Stimulated activated CD8-positive, alpha-beta memory T cell treated with anti-CD3 and anti-CD28 coated beads, Interleukin-7, amount 100 ng/mL, for 1 hour (primary cell): ENCODE measurements at regions not wholly inside any gene's neighbourhood (a gene's known extent, or its start where the extent isn't known, plus 50 kb on each side); places are given as distances from the start of the nearest gene placed in this dataset.

Source experiments
- DNase-seq, 2 donors: peaks; one replicate each; pipeline ENCODE4 v3.0.0-alpha.2; 2020; ENCODE audit warnings: low read depth in 2 of 2

DNA sequence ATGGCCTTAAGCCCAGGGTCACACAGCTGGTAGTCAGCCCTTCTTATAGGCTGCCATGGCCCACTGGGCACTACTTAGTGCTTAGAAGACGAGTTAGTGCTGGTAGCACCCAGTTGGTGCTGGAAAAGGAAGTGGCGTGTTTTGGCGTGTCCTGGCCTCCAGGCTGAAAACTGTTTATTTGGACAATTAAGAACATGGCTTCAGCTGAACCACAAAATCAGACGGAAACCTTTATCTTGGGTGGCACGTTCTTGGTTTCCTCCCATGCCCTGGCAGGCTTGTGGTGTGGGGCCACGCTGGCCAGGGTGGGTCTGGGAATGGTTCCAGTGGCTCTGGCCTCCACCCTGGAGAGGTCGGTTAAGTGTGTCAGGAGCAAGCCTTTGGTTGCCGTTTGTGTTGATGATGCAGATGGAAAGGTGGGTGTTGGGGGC, 141.5 kb upstream of the HAAO start:
- DNase-seq = no peak

DNA sequence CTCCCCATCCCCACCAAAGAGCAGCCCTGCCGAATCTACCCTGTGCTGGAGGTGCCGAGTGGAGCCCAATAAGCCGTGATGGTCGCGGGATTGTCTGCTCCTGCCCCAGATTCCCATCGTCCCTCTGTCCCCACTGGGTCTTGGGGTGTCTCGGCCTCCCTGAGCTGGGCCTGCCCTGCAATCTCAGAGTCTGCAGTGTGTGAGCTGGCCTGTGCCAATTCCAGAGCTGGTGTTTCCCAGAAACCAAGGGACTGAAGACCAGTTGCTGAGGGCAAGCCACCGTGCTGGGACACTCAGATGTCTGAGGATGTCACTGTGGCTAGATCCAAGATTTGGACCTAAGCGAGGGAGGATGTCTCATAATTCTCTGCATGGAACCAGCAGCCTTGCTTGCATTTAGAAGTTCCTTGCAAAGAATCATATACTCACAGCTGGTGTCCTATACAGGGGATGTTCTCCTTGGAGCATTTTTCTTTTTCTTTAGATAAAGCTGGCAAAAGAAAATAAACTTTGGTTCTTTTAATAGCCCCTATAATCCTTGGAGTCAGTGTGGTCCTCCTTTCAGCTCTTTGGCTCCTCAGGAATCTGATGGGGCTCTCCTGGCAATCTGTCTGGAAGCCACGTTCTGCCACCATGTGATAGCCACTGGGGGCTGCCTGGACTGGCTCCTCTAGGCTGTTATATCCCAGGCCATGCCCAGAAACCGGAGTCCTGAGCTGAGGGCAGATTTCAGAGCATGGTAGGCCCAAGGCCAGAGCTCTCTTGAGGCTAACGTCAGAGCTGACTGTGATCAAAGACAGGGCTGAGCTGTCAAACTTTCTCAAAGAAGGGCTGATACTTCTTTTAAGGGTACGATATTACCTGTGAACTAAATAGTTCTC, 140.1 kb upstream of the HAAO start:
- no peak for DNase-seq

DNA sequence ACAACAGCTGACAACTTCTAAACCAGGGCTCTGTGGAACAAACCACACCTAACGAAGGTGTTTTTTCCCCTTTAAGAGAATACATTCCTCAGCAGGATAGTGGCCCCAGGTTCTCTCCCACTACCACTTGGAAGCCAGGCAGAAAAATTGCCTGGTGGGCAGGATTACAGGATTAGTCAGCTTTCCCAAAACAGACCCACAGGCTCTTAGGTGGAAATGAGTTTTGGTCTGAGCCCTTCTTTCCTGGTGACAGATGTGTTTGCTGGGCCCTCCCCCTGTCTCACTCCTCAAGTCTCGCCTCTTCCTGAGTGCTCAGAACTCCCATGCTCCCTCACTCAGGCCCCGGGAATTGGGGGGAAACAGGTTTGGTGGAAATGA, 139.4 kb upstream of the HAAO start:
- DNase-seq = no peak

DNA sequence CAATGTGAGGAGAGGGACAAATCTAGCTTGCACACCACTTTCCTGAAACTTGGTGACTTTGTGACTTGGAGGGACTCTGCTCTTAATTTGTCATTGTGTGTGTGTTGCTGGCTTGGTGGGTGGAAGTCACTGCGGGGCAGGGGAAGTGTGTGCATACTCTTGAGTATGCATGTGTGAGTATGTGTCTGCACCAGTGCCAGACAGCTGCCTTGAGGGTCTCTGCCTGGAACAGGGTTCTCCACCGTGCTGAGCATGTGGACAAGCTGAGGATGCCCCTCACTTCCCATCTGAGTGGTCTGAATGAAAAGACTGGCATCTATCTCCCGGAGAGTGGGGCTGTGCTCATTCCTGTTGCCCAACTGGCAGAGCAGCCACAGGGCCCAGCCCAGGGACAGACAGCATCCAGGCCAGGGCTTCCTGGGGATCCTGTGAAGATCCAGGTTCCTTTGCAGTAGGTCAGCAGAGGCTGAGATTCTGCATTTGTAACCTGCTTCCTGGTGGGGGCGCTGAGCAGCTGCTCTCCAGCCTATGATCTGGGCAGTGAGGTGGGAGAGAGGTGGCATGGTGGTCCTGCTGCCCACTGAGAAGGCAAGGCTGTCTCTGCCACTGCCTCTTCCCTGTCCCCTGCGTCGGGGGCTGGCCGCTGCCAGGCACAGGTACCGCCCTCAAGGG, 138.9 kb upstream of the HAAO start:
- DNase-seq = no peak

DNA sequence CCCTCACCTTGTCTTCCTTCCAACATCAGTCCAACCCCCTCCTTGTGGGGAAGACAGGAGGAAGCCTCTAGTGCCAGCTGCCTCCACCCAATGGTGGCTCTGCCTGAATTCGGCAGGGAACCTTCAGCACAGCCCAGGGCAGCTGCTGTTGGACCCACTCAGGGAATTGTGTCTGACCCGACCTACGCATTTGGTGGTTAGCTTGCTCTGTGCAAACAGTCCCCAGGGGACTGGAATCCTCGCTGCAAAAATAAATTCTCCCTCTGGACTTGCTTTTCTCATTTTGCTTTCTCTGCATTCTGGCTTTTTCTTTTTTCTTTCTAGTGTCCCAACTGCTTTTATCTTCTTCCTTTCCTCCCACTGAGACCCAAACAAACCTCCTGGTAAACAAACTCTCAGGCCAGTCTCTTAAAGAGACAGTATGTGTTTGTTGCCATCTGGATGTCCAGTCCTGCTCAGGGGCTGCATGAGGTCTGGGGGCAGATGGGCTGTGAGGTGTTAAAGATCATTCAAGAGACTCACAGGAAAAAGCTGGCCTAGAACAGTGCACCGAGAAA, 137.7 kb upstream of the HAAO start:
- DNase-seq = no peak

DNA sequence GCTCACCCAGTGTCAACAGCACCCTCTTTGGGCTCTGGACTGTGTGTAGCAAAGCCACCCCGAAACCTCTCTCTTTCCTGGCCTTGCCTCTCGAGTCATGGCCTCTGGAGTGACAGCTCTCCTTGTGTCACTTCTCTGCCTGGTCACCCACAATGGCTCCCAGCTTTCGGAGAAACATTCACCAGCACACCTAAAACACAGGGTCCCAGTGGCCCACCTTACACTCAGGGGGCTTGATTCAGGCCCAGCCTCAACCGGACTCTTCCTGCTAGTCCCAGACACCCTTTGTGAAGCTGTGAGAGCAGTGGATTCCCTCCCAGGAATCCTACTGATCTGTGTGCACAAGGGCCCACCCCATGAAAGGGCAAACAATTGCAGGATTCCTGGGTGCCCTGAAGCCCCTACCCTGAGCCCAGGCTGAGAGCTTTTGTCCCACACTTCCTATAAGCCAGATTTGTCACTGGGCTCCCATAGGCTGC, 137.2 kb upstream of the HAAO start:
- DNase-seq = no peak

DNA sequence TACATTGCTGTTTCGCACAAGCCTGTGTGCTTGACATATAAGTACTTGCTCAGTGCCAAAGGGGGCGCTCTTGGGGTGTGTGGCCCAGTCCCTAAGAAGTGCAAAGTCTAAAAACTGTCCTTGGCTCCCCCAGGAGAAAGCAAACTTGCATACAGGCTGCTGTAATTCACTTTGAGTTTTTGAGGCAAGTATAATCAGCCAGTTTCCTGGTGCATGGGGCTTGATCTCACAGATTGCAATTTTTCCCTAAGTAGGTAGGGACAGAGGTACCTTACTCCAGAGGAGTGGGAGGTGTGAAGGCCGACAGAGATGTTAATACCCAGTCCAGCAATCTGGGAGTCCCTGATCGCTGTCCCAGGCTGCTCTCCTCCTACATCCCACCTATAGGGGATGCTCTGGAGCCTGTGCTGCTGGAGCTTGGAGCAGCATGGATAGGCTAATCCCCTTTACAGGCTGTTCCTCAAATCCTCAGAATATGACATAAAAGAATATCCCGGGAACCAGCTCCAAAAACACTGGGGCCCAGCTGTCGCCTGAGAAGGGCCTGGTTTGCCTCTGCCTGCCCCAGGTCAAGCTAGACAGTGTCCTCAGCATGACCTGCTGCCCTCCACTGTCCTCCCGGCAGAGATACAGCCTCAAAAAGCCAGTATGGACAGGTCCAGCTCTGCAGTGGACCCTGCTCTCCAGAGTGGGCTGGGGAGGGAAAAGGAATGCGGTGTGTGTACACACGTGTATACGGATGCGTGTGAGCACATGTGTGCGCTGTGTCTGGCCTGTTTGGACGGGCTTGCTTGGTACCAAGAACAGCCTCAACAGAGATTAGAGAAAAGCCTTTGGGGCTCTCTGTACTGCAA, 136.5 kb upstream of the HAAO start:
- no peak for DNase-seq

DNA sequence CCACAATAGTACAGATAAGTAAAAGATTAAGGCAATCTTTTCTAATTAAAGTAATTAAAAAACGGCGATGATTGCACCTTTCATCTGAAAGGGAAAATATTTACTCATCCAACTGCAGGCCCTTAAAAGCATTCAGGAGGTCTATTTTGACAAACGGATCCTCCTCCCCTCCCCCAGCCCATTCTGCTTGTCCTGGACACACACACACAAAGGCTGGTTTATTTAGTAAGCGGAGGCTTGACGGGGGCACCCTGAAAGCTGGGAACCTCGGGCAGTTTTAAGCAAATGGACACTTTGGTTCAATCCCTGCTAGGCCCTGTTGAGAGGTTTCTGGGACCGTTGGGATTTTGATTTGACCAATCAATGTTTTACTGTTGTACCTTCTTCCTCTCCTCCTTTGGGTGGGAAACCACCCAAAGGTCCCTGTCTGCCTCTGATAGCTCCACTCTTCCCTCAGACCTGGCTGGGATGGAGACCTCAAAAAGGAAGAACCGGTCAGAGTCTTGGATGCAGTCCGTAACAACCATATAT, 135.8 kb upstream of the HAAO start:
- DNase-seq = no peak

DNA sequence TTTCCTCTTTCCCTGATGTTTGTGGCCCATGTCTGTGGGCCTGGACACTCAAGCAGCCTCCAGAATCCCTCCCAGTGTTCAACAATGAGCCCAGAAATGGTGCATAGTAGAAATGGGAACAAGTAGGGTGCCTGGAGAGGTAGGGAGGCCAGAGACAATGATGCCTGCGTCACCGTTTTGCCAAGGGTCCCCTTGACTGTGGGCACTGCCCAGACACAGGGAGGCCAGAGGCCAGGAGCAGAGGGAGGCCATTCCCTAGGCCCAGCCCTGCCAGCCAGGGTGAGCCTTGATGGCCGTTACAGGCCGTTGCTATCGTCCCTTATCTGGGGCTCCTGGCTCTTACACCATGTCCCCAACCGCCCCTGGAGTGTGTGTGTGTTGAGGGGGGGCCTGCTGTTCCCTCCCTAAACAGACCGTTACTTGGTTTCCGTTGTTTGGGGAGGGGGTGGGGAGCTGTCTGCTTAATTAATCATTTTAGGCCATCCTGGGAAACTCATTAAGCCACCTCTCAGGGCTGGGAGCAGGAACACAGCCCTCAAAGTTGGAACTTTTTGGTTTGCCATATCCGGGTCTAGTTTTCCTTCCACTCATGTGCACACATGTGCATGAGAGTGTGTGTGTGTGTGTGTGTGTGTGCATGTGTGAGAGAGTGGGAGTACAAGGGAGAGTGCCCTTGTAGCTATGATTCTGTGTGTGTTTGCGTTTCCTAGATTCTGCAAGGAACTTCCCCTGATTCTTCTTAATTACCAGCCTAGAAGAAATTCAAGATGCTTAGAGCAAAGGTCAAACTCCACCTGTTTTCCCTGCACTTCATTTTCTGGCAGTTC, 135.2 kb upstream of the HAAO start:
- DNase-seq = no peak

DNA sequence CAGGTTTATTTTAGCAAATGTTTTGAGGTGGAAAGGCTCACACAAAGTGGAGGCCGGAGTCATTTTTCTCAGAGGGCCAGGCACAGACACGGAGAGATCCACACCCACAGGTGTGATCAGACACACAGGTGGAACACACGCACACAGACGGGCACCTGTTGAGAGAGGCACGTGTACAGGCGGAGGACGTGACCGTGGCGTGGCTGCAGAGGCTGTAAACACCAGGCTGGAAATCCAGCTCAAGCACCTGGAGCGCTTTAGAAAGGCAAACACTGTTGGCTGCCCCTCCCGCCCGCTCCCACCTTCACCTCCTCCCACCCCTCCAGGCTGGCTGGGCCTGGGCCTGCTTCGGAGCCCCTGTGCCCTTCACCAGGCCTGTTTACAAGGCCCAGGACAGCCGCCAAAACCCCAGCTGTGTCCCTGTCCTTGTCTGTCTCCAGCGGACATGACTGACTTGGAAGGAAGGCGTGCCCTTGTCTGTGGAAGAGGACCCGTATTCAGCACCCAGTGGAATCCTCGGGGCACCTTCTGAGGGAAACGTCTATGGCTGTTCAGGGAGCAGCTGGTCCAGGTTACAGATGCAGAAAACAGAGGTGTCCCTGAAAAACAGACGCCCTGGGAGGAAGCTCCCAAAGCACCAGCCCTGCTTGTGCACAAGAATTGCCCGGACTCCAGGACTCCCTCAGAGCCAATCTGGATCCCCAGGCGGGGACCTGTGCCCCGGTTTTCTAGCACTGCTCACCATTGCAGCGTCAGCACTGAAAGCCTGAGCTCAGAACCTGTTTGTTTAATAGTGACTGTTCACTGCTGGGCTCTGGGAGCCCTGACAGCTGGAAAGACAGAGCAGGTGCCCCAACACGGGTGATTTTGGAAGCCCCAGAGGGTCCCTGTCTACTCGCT, 134.3 kb upstream of the HAAO start:
- no peak for DNase-seq

DNA sequence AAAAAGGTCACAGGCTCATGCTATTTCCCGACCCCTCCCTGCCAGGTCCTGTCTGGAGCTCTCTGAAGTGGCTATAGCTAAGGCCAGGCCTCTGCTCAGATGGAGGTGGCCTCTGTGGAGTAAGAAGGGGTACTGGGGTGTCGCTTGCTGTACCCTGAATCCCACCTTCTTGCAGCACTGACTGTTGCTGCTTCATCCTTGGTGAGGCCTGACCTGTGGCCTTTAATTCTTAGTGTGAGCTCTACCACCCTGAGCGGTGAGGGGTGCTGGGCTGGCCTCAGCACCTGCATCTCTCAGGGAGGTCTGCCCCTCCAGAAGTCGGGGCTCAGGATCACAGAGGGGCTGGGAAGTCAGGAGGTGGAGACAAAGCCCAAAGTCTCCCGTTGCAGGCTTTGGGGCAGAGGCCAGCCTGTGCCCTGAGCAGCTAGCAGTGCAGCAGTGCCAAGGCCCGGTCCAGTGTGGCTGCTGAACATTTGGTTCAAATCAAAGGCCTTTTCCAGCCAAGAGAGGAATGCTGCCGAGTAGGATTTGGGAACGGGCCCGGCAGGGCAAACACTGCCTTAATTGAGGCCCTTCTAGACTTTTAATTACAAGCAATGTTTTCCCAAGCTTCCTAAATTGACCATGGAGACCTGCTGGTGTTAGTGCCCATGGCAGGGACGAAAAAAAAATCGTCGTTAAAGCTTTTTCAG, 133.5 kb upstream of the HAAO start:
- DNase-seq = no peak

DNA sequence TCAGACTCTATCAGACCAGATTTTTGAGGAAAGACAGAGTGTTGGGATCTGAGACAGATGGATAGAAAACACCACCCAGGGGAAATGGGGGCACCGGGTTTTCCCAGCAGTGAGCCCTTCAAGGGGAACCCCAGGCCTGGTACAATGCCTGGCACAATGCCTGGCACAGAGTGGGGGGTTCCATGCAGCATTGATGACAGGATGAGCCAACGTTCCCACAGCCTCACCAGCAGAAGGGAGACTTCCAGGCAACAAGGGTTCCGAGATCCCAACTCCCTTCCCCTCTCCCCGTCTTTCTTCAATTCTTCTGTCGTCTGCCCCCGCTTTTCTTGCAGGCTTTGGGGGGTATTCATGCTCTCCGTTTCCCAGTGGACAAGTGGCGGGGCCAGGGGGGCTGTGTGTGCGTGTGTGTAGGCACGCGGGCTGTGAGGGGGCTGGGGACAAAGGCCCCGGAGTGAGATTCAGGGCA, 132.1 kb upstream of the HAAO start:
- DNase-seq = no peak

DNA sequence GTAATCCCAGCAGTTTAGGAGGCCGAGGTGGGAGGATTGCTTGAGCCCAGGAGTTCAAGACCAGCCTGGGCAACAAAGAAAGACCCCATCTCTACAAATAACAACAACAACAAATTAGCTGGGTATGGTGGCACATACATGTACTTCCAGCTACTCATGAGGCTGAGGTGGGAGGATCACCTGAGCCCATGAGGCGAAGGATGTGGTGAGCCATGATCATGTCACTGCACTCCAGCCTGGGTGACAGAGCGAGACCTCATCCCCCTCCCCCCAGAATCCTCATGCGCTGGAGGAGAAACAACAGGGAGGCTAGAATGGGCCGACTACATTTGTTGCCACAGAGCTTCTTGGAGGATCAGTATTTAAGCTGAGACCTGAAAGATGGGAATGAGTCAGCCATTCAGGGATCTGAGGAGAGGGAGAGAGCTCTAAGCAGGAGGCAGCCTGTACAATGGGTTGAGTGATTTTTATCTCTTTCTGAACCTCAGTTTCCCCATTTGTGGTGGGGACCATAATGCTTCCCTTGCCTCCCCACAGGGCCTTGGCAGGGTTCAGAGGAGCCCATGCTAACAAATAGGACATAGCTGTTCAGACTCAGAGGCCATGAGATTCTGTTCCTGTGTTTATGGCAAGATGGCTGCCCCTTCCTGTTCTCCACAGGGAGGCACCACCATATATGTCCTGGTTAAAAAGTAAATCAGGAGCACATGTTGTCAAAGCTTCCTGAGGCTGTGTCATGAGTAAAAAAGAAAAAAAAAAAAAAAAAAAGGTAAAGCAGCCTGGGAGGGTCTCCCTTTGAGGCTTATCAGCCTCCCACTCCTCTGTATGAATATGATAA, 131.4 kb upstream of the HAAO start:
- DNase-seq = no peak

DNA sequence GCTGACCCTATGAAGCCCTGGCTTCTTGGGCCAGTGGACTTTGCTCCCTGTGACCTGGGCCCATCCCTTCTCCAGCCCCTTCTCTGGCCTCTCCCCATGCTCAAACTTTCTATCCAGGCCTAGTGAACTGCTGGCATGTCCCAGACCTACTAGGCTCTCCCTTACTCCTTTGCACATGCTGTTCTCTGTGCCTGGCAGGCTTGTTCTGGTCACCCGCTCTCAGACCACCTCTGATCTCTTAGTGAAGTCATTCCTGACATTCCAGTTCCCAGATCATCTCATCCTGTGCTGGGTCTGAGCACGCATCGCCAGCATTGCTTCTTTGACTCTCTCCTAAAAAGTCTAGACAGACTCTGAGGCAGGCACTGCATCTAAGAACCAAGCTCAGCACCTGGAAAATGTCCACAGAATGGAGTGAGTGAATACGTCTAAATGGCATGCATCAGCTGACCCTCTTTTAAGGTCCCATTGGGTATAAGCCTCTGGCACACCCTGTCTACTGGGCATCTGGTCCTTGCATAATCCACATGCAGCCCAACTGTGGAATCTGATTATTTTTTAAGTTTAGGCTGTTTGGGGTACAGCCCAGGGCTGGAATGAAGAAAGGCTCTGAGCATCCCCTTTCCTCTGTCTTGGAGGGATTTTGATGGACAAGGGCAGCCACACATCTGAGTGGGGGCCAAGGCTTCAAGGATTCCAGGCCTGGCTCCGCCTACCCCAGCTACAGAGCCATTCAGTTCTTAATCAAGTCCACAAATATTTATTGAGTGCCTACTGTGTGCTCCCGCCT, 130.6 kb upstream of the HAAO start:
- no peak for DNase-seq

DNA sequence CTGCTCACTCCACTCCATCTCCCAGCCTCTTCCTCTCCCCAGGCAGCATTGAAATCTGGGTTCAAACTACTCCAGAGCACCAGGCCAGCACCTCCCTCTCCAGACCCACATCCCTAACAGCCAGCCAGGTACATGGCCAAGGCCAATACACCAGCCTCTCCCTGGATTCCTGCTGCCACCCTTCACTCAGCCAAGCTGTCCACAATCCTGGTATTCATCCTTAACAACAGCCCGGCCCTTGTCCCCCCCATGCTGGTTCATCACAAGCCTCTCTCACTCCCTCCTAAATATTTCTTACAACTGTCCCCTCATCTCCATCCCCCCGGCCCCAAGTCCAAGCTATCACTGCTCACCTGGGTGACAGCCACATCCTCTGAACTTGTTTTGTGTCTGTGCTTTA, 129.9 kb upstream of the HAAO start:
- no peak for DNase-seq

DNA sequence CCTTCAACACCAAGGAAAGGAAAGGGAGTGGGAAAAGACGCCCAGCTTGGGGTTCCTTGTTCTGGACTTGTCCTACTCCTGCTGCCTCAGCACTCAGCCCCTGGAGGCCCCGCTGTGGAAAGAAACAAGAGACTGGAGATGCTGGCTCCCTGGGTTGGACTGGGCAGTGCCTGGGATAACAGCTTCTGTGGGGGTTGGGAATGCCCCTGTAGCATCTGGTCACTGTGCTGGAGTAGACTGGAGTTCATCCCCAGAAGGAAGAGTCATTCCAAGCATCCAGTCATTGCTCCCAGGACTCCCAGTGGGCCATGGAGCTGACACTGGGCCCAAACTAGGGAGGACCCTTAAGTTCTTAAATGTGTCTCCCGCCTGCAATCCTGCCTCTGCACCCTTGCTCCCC, 129.3 kb upstream of the HAAO start:
- DNase-seq = no peak

DNA sequence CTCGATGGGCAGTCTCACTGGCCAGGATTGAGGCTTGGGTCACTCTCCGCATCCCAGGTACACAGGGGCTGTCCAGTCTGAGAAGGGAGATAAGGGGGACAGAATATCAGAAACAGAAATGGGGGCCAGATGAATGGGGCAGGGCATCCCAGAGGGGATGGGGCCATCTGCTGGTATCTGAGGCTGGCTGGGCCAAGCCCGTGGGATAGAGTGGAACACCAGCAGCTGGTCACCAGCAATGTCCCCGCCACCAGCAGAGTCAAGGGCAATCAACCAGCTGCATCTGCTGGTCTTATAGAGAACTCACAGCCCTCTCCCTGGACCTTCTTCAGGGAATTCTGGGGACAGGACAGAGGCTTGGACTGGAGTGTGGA, 128.8 kb upstream of the HAAO start:
- no peak for DNase-seq
